T-helper 1 cell treated with Interleukin-12 subunit alpha and Interleukin-12 subunit beta and Interleukin-4 antibody, amounts not matched to agents 30 μg/mL and 1 μg/mL, for 36 hours (primary cell): ENCODE measurements at regions not wholly inside any gene's neighbourhood (a gene's known extent, or its start where the extent isn't known, plus 50 kb on each side); places are given as distances from the start of the nearest gene placed in this dataset.
"Not testable (repeated sequence)": the region's sequence is repeated elsewhere in the genome, so short reads cannot be mapped to it uniquely, and the experiment has no call there.

Experiments used
- H3K27ac Mint-ChIP-seq: one replicate; pipeline ENCODE4 v1.8.0; 2021; ENCODE audit warnings: mild to moderate bottlenecking, mixed read lengths
- H3K27me3 Mint-ChIP-seq: one replicate; pipeline ENCODE4 v1.8.0; 2021; ENCODE audit warnings: low read depth, mixed read lengths
- H3K36me3 Mint-ChIP-seq: one replicate; pipeline ENCODE4 v1.8.0; 2021; ENCODE audit warnings: low read depth, mixed read lengths
- H3K4me1 Mint-ChIP-seq: one replicate; pipeline ENCODE4 v1.8.0; 2021; ENCODE audit warnings: low read depth, mixed read lengths
- H3K4me3 Mint-ChIP-seq: one replicate; pipeline ENCODE4 v1.8.0; 2021; ENCODE audit warnings: mild to moderate bottlenecking, moderate library complexity, mixed read lengths
- H3K9me3 Mint-ChIP-seq: one replicate; pipeline ENCODE4 v1.8.0; 2021; ENCODE audit warnings: mixed read lengths

DNA sequence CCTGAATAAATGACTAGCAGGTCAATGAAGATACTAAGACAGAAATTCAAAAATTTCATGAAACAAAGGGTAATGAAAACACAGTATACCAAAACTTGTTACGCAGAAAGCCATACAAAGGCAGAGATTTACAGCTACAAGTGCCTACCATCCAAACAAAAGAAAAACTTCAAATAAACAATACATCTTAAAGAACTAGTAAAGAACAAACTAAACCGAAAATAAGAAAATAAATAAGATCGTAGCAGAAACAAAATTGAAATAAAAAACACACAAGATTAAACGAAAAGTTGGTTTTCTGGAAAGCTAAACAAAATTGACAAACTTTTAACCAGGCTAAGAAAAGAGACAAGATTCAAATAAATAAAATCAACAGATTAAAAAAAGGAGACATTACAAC, 51.5 kb downstream of the VPREB1 start:
- not testable (repeated sequence) for H3K9me3 Mint-ChIP-seq, H3K27ac Mint-ChIP-seq, H3K36me3 Mint-ChIP-seq, H3K27me3 Mint-ChIP-seq
- peaks cover 14% of the 10 kb centered on the region for H3K4me1 Mint-ChIP-seq
- H3K4me3 Mint-ChIP-seq: peak overlapping the region; percentile 12

DNA sequence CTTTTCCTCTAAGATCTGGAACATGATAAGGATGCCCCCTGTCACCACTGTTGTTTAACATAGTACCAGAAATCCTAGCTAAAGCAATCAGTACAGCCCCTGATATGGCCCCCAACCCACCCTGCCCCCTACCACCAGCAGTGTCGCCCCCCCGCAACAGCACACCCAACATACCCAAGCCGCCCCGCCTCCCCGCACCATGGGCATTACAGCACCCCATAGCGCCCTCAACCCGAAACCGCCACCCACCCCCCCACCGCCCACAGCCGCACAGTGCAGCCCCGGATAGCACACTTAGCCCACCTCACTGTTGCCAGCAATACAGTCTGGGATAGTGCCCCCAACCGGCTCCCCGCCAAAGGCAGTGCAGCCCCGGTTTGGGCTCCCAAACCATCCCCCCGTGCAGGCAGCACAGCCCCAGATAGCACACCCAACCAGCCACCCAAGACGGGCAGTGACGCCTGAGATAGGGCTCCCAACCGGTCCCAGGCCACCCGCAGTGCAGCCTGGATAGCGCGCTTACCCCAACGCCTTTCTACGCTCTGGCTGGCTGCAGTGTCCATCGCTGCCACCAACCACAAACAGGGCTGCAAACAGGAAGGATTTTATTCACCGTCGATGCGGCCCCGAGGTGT, 52.7 kb downstream of the VPREB1 start:
- Mint-ChIP-seq H3K27ac (peak overlapping the region; percentile 59), H3K4me1 (peaks cover 16% of the 10 kb centered on the region), H3K4me3 (peak overlapping the region; percentile 88)
- not testable (repeated sequence) for H3K27me3 Mint-ChIP-seq, H3K36me3 Mint-ChIP-seq, H3K9me3 Mint-ChIP-seq

DNA sequence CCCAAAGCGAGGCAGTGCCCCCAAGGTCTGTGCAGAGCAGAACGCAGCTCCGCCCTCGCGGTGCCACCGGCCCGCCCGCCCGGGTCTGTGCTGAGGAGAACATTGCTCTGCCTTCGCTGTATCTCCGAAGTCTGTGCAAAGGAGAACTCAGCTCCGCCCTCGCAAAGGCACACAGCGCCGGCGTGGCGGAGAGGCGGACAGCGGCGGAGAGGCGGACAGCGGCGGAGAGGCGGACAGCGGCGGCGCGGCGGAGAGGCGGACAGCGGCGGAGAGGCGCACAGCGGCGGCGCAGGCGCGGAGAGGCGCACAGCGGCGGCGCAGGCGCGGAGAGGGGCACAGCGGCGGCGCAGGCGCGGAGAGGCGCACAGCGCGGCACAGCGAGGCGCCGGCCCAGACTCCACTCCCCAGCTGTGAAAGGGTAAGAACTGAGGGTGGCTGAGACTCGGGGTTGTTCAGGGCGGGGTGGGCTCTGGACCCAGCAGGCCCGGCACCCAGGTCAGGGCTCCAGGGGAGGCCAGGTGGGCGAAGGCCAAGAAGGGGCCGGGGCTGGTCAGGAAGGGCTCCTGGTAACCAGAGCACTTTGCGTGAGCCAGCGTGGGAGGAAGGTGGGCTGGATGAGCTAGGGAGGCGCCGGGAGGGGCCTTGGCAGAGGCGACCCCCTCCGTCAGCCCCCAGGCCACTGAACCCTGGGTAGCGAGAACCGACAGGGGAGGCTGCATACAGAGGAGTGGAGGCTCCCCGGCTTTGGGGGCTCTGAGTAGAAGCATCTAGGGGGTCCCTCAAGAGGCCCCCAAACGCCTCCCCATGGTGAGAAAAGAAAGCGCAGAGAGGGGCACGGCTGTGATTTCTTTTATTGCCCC, 53.4 kb downstream of the VPREB1 start:
- H3K27me3 Mint-ChIP-seq, H3K9me3 Mint-ChIP-seq, H3K36me3 Mint-ChIP-seq: not testable (repeated sequence)
- Mint-ChIP-seq H3K4me1 (peaks cover 16% of the 10 kb centered on the region), H3K4me3 (peak overlapping the region; percentile 88), H3K27ac (peak overlapping the region; percentile 59)

DNA sequence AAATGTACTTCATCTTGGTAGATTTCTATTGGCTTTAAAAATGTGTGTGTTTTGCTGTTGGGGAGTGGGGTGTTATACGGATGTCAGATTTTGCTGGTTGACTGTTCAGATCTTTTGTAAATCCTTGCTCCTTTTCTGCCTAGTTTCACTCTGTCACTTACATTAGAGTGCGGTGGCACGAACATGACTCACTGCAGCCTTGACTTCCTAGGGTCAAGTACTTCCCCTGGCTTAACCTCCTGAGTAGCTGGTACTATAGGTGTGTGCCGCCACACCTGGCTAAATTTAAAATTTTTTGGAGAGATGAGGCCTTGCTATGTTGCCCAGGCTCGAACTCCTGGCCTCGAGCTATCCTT, 54.0 kb downstream of the VPREB1 start:
- H3K36me3 Mint-ChIP-seq: not testable (repeated sequence)
- H3K4me3 Mint-ChIP-seq: peak overlapping the region; percentile 88

DNA sequence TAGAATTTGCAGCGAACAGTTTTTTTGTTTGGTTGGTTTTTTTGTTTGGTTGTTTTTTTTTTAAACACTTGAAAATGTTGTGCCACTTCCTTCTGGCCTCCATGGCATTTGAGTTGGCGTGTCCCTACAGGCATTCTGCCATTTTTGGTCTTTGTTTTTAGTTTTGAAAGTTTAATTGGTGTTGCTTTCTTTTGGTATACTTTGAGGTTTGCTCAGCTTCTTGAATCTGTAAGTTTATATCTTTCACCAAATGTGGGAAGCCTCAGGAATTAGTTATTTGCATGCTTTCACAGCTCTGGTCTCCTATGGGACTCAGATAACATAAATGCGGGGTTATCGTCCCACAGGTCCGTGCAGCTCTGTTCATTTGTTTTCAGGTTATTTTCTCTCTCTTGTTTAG, 55.9 kb downstream of the VPREB1 start:
- H3K36me3 Mint-ChIP-seq, H3K27me3 Mint-ChIP-seq, H3K4me3 Mint-ChIP-seq, H3K9me3 Mint-ChIP-seq, H3K27ac Mint-ChIP-seq: not testable (repeated sequence)
- peaks cover 18% of the 10 kb centered on the region for H3K4me1 Mint-ChIP-seq

More for the DNA sequence above, 54.0 kb downstream of the VPREB1 start:
- not testable (repeated sequence) for H3K9me3 Mint-ChIP-seq, H3K27me3 Mint-ChIP-seq, H3K27ac Mint-ChIP-seq
- peaks cover 16% of the 10 kb centered on the region for H3K4me1 Mint-ChIP-seq

DNA sequence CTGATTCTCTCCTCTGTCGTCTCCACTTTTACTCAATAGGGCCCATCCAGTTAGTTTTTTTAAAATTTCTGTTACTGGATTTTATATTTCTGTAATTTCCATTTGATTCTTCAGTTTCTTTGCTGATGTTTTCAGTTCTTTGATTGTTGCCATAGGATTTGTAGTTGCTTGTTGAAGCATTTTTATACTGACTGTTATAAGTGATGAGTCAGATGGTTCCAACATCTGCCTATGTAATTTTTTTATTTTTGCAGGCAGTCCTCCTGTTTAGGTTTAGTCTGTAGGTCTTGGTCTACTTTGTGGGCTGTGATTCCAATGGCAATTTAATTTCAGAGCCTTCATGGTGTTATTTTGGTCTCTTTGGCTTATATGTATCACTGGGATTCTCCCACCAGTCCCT, 56.4 kb downstream of the VPREB1 start:
- H3K4me1 Mint-ChIP-seq: peaks cover 18% of the 10 kb centered on the region
- H3K27ac Mint-ChIP-seq, H3K27me3 Mint-ChIP-seq, H3K36me3 Mint-ChIP-seq, H3K9me3 Mint-ChIP-seq, H3K4me3 Mint-ChIP-seq: not testable (repeated sequence)

DNA sequence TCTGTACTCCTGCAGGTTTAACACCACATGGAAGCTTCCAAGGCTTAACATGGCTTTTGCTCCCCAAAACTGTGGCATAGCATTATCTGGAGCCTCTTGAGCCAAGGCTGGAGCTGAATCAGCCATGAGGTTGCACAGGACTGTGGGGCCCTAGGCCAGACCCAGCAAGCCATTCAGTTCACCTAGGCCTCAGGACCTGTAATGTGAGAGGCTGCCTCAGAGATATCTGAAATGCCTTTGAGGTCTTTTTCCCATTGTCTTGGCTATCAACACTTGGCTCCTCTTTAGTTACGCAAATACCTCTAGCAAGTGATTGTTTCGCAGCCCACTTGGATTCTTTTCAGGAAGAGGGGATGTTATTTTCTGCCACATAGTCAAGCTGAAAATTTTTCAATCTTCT, 72.0 kb downstream of the VPREB1 start:
- H3K4me3 Mint-ChIP-seq: no peak overlapping the region
- H3K9me3 Mint-ChIP-seq: no peaks in the 10 kb centered on the region
- H3K27me3 Mint-ChIP-seq: no peaks in the 10 kb centered on the region
- no peaks in the 10 kb centered on the region for H3K4me1 Mint-ChIP-seq
- no peak overlapping the region for H3K27ac Mint-ChIP-seq
- peaks cover 15% of the 10 kb centered on the region for H3K36me3 Mint-ChIP-seq

DNA sequence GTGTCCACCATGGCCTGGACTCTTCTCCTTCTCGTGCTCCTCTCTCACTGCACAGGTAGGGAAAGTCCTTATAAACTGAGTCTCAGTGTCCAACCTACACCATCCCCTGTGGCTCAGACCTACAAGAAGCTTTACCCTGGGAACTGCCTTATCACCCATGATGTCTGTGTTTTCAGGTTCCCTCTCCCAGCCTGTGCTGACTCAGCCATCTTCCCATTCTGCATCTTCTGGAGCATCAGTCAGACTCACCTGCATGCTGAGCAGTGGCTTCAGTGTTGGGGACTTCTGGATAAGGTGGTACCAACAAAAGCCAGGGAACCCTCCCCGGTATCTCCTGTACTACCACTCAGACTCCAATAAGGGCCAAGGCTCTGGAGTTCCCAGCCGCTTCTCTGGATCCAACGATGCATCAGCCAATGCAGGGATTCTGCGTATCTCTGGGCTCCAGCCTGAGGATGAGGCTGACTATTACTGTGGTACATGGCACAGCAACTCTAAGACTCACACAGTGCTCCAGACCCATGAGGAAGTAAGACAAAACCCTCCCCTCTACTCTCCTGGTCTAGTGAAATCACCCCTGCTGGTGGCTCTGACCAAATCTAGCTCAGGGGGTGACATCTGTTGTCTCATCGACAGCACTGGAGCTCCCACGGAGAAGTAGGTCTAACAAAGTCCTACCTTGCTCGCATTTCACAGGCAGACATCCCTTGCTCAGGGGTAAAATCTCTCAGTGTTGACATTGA, 74.3 kb downstream of the VPREB1 start:
- Mint-ChIP-seq H3K27me3 (no peaks in the 10 kb centered on the region), H3K4me3 (no peak overlapping the region), H3K36me3 (peaks cover 14% of the 10 kb centered on the region), H3K9me3 (no peaks in the 10 kb centered on the region), H3K4me1 (no peaks in the 10 kb centered on the region), H3K27ac (no peak overlapping the region)

DNA sequence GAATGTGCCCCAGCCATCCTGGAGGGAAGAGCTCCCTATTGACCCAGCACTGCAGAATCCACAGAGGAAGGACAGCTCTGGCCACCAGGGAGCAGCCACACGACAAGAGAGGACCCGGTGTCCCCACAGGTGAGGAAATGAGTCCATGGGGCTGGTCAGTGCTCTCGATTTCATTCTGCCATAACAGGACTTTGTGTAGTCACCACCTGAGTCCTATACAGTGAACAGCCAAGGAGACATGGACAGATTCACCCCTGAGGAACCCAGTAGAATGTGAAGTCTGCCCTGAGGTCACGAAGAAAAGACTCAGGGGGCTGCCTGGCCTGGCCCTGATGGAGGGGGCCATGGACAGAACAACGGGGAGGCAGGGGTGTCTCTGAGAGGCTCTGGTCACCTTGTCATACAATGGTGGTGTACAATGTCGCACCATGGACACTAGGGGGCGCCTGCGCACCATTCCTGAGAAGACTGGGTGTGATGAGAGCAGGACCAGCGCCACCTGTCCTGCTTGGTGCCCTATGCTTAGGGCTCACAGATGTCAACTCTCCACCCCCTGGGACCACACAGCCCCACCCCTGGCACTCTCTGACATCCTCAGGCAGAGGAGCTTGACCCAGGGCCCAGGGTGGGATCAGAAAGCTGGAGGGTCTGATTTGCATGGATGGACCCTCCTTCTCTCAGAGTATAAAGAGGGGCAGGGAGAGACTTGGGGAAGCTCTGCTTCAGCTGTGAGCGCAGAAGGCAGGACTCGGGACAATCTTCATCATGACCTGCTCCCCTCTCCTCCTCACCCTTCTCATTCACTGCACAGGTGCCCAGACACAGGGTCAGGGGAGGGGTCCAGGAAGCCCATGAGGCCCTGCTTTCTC, 77.4 kb downstream of the VPREB1 start:
- H3K27me3 Mint-ChIP-seq, H3K4me1 Mint-ChIP-seq, H3K4me3 Mint-ChIP-seq, H3K36me3 Mint-ChIP-seq, H3K27ac Mint-ChIP-seq, H3K9me3 Mint-ChIP-seq: not testable (repeated sequence)

DNA sequence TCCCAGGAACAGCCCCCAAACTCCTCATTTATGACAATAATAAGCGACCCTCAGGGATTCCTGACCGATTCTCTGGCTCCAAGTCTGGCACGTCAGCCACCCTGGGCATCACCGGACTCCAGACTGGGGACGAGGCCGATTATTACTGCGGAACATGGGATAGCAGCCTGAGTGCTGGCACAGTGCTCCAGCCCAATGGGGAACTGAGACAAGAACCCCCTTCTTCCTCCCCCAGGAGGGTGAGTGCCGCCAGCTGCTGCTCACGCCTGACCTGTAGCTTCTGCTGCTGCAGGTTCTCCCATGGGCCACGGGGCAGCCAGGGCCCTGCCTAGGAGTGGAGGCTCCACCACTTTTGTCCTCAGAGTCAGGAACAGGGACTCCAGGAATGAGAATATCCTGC, 78.2 kb downstream of the VPREB1 start:
- Mint-ChIP-seq H3K27me3 (no peaks in the 10 kb centered on the region), H3K4me1 (no peaks in the 10 kb centered on the region), H3K4me3 (no peak overlapping the region), H3K9me3 (no peaks in the 10 kb centered on the region), H3K27ac (no peak overlapping the region), H3K36me3 (peaks cover 5% of the 10 kb centered on the region)

DNA sequence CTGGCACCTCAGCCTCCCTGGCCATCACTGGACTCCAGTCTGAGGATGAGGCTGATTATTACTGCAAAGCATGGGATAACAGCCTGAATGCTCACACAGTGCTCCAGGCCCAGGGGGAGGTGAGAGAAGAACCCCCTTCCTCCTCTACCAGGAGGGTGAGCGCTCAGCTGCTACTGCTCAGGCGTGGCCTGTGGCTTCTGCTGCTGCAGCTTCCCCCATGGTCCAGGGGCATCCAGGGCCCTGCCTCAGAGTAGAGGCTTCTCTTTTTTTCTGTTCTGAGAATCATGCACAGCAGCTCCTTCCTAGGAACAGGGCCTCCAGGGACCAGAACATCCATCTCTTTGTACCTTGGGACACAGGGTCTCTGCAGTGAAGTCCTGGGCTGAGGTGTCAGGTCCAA, 83.1 kb downstream of the VPREB1 start:
- H3K27me3 Mint-ChIP-seq: peaks cover 17% of the 10 kb centered on the region
- no peaks in the 10 kb centered on the region for H3K9me3 Mint-ChIP-seq
- no peak overlapping the region for H3K4me3 Mint-ChIP-seq
- H3K4me1 Mint-ChIP-seq: peaks cover 2% of the 10 kb centered on the region
- H3K27ac Mint-ChIP-seq: no peak overlapping the region
- no peaks in the 10 kb centered on the region for H3K36me3 Mint-ChIP-seq

DNA sequence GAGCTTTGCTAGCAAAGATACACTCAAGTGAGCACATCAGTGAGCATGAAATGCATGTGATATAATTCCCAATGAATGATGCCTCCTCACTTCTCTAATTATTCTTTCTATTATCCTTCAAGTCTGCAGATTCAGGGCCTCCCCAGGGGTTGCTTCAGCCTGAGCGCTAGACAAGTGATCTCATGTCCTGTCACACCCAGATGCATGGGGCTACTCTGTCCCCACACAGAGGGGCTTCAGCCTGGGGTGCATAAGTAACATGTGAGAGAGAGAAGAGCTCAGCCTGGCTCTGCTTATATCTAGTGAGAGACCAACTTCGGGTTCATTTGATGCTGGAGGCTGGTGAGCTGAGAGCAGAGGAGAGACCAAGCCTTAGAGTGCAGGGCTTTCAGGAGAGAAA, 85.2 kb downstream of the VPREB1 start:
- H3K36me3 Mint-ChIP-seq: no peaks in the 10 kb centered on the region
- no peaks in the 10 kb centered on the region for H3K9me3 Mint-ChIP-seq
- H3K4me1 Mint-ChIP-seq: peaks cover 2% of the 10 kb centered on the region
- H3K27ac Mint-ChIP-seq: no peak overlapping the region
- H3K27me3 Mint-ChIP-seq: peaks cover 37% of the 10 kb centered on the region
- no peak overlapping the region for H3K4me3 Mint-ChIP-seq

DNA sequence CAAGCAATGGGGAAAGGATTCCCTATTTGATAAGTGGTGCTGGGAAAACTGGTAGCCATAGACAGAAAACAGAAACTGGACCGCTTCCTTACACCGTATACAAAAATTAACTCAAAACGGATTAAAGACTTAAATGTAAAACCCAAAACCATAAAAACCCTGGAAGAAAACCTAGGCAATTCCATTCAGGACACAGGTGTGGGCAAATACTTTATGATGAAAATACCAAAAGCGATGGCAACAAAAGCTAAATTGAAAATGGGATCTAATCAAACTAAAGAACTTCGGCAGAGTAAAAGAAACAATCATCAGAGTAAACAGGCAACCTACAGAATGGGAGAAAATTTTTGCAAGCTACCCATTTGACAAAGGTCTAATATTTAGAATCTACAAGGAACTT, 91.1 kb downstream of the VPREB1 start:
- not testable (repeated sequence) for H3K36me3 Mint-ChIP-seq, H3K27ac Mint-ChIP-seq, H3K4me3 Mint-ChIP-seq, H3K9me3 Mint-ChIP-seq, H3K4me1 Mint-ChIP-seq
- H3K27me3 Mint-ChIP-seq: peaks cover 69% of the 10 kb centered on the region

DNA sequence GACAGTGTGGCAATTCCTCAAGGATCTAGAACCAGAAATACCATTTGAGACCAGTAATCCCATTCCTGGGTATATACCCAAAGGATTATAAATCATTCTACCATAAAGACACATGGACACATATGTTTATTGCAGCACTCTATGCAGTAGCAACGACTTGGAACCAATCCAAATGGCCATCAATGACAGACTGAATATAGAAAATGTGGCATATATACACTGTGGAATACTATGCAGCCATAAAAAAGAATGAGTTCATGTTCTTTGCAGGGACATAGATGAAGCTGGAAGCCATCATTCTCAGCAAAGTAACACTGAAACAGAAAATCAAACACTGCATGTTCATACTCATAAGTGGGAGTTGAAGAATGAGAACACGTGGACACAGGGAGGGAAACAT, 91.7 kb downstream of the VPREB1 start:
- not testable (repeated sequence) for H3K27ac Mint-ChIP-seq, H3K9me3 Mint-ChIP-seq, H3K4me1 Mint-ChIP-seq, H3K36me3 Mint-ChIP-seq, H3K4me3 Mint-ChIP-seq
- H3K27me3 Mint-ChIP-seq: peaks cover 69% of the 10 kb centered on the region
